ENCODE measurements at regions not wholly inside any gene's neighbourhood (a gene's known extent, or its start where the extent isn't known, plus 50 kb on each side); places are given as distances from the start of the nearest gene placed in this dataset.

GRCh38 chr11:116697639-116698038 is 75.1 kb downstream of the BUD13 start:
- TF ChIP-seq, protein P1, sequence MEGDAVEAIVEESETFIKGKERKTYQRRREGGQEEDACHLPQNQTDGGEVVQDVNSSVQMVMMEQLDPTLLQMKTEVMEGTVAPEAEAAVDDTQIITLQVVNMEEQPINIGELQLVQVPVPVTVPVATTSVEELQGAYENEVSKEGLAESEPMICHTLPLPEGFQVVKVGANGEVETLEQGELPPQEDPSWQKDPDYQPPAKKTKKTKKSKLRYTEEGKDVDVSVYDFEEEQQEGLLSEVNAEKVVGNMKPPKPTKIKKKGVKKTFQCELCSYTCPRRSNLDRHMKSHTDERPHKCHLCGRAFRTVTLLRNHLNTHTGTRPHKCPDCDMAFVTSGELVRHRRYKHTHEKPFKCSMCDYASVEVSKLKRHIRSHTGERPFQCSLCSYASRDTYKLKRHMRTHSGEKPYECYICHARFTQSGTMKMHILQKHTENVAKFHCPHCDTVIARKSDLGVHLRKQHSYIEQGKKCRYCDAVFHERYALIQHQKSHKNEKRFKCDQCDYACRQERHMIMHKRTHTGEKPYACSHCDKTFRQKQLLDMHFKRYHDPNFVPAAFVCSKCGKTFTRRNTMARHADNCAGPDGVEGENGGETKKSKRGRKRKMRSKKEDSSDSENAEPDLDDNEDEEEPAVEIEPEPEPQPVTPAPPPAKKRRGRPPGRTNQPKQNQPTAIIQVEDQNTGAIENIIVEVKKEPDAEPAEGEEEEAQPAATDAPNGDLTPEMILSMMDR (IDR thresholded peaks at IDR 0.05): no peak
- TF ChIP-seq POLR2A (IDR thresholded peaks at IDR 0.05) (no peak), POLR2AphosphoS5 (IDR thresholded peaks at IDR 0.05; ENCODE audit: insufficient read depth in 1 of 2, low read depth in 1 of 2) (no peak)
